ENCODE measurements at regions not wholly inside any gene's neighbourhood (a gene's known extent, or its start where the extent isn't known, plus 50 kb on each side); places are given as distances from the start of the nearest gene placed in this dataset.

DNA sequence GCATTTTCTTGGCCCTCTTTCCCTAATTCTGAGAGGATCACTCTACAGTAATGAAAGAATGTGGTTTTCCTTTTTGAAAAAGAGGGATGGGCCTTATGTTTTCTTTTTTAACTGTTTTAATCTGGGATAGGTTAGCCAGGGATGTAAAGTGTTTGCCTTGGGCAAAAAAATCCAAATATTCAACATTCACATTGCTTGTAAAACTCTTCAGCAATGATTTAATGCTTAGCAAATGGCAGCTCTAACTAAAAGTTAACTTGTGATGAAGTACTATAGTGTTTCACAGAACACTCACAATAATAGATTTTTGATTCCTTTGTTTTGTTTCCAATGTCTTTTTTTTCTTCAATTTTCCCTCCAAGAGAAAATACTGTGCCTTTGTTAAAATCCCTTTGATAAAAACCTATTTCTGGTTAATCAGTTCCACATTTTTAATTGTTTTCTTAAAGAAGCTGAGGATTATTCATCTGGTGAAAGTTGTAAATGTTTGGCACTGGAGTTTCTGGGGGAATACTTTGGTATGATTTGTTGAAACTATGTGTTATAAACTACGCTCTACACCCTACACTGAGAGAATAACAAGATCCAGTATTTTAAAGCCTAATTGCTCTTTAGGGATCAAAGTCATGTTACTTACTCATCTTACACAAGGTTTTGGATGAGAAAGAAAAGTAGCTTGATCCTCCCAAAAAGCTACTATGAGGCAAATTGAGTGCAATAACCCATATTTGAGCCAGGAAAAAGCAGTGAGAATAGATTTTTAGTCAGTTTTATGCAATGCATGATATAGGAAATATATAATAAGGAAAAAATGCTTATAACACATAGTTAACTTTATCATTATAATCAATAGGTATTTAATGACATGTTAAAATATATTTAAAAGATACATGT, 335.8 kb downstream of the EPHA7 start:
- no peak for DNase-seq (ENCODE audit: low spot score)
- Histone ChIP-seq H3K27ac (no peak overlapping the region), H3K4me3 (no peak overlapping the region)
- TF ChIP-seq, protein P1, sequence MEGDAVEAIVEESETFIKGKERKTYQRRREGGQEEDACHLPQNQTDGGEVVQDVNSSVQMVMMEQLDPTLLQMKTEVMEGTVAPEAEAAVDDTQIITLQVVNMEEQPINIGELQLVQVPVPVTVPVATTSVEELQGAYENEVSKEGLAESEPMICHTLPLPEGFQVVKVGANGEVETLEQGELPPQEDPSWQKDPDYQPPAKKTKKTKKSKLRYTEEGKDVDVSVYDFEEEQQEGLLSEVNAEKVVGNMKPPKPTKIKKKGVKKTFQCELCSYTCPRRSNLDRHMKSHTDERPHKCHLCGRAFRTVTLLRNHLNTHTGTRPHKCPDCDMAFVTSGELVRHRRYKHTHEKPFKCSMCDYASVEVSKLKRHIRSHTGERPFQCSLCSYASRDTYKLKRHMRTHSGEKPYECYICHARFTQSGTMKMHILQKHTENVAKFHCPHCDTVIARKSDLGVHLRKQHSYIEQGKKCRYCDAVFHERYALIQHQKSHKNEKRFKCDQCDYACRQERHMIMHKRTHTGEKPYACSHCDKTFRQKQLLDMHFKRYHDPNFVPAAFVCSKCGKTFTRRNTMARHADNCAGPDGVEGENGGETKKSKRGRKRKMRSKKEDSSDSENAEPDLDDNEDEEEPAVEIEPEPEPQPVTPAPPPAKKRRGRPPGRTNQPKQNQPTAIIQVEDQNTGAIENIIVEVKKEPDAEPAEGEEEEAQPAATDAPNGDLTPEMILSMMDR (IDR thresholded peaks at IDR 0.05), result no peak

DNA sequence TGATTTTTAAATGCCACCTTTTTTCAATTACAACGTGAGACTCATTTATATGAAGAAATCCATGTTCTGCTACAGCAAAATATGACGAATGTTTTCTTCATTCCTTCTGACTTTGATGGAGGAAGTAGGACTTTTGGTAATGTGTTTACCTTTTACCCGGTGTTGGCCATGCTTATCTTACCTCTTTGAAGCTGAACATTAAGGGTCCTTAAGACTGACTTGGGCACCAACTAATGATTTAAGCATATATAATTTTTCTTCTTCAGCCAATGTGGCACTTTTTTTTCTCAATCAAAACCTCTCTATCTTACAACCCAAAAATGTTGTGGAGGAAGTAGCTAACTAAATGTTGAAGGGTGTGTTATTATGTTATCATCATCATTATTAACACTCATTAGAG, 337.5 kb downstream of the EPHA7 start:
- Histone ChIP-seq H3K4me3 (no peak overlapping the region), H3K27ac (no peak overlapping the region)
- no peak for DNase-seq (ENCODE audit: low spot score)
- TF ChIP-seq, protein P1 (IDR thresholded peaks at IDR 0.05), result no peak

DNA sequence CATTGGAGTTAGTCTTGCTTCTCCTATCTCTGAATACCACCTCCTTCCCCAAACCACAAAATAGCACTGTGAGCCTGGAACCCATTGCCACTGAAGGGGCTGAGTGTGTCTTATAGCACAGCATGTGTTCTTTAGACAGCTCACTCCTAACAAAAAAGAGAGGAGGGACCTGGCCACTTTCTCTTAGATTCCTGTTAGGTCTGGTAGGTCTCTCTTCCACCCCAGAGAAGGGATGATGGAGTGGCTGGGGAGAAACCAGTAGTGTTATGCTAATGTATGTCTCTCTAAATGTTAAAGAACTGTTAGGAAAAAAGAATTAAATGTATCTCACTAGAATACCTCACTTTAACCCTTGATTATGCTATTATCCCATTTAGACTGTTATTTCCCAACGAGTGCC, 340.3 kb downstream of the EPHA7 start:
- TF ChIP-seq, protein P1 (IDR thresholded peaks at IDR 0.05), result no peak
- Histone ChIP-seq H3K27ac (no peak overlapping the region), H3K4me3 (no peak overlapping the region)
- no peak for DNase-seq (ENCODE audit: low spot score)

DNA sequence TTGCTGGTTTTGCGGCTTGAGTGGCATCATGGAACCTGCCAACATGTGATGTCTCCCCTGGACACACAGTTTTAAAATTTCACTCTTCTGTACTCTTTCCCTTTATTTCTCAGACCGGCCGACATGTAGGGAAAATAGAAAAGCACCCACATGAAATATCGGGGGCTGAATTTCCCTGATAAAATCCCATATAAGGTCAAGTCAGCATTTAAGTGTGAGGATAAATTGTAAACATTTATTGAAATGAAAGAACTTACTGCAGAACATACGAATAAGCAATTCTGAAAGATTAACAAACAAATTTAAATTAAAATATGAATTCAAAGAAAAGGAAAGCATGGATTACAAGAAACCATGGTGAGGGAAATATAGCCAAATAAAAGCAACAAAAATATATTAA, 345.5 kb downstream of the EPHA7 start:
- DNase-seq (ENCODE audit: low spot score), result no peak
- no peak overlapping the region for H3K4me3 ChIP-seq
- TF ChIP-seq, protein P1 (IDR thresholded peaks at IDR 0.05), result no peak

DNA sequence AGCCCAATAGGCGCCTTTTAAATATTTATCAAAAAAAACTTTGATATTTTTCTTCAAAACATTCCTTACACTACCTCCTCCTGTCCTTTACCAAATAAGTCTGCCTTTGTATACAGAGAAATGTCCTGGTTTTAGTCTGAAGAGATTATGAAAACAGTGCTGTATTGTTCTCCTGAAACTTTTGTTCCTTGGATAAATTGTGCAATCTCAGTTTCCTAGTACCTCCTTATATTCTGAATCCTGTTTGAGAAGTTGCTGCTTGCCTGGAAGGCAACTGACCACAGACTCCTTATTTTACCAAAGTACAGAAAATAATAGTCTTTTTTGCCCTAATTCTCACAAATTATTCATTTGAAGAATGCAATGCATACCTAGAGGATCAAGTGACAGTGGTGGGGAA, 349.5 kb downstream of the EPHA7 start:
- Histone ChIP-seq H3K4me3 (no peak overlapping the region), H3K27ac (no peak overlapping the region)
- DNase-seq (ENCODE audit: low spot score), result no peak
- TF ChIP-seq, protein P1 (IDR thresholded peaks at IDR 0.05), result no peak

More for the DNA sequence above, 345.5 kb downstream of the EPHA7 start:
- H3K27ac ChIP-seq, result no peak overlapping the region

DNA sequence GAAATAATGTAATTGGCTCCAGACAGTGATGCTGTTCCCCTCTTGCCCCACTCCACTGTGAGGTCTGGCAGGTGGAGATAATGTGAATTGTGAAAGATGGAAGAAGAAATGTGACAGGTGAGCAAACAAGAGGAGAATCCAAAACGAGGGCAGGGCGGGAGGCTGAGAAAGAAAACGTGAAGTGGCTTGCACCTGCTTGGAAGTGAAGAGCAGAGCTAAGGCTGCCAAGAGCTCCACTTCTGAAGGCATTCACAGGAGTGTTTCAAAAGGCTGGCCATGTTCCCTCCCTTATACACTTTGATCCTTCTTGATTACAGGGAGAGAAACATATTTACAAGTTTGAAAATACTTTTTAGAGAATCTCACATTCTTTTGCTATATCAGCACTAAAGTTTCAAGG, 359.4 kb downstream of the EPHA7 start:
- no peak for DNase-seq (ENCODE audit: low spot score)
- TF ChIP-seq, protein P1 (IDR thresholded peaks at IDR 0.05), result no peak
- no peak overlapping the region for H3K4me3 ChIP-seq
- no peak overlapping the region for H3K27ac ChIP-seq

DNA sequence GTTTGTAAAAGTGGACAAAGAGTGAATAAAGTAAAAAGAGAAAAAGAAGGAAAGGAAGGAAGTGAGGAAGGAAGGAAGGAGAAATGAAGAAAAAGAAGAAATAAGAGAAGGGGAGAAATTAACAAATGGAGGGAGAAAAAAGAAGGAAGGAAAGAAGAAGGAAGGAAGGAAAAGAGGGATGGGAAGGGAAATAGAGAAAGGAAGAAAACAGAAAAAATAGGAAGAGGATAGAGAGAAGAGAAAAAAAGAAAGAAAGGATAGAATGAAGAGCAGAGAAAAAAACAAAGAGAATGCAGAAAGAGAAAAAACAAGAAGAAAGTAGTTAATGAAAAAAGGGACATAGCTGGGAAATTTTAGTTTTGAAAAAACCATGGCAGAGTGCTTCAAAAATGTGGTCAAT, 361.8 kb downstream of the EPHA7 start:
- Histone ChIP-seq H3K4me3 (no peak overlapping the region), H3K27ac (no peak overlapping the region)
- TF ChIP-seq, protein P1 (IDR thresholded peaks at IDR 0.05), result no peak
- no peak for DNase-seq (ENCODE audit: low spot score)
